ENCODE measurements at regions not wholly inside any gene's neighbourhood (a gene's known extent, or its start where the extent isn't known, plus 50 kb on each side); places are given as distances from the start of the nearest gene placed in this dataset.
"Not testable (repeated sequence)": the region's sequence is repeated elsewhere in the genome, so short reads cannot be mapped to it uniquely, and the experiment has no call there.

DNA sequence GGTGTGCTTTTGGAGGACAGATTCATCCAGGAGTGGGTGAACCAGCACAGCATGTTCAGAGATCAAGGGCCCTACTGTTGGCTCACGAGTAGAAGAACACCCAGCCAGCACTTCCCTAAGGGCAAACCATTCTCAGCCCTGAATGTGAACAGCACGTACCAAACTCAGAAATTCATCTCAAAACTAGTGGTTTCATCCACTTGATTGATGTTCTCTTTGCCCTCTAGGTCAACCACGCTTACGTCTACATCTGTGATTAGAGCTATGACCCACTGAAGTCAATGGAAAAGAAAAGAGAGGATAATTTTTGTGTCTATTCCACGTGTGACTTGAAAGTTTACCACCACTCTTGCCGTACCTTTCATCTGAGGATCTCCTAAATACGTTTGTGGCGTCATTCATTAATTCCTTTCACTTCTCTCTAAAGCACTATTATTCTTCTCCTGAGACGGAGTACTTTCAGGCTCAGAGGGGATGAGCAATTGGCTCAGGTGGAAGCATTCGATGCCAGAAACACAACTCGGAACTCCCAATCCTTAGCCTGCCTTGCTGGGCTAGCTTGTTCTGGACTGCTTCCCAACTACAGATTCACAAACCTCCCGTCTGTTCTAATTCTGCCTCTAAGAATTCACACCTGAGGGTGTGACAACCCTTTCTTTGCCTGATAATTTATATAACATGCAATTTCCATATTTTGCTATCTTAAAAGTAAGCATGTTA lies 57.3 kb upstream of the HIVEP3 start:
- WGBS, result 62% methylated on average over 12 of the region's 12 CpGs

DNA sequence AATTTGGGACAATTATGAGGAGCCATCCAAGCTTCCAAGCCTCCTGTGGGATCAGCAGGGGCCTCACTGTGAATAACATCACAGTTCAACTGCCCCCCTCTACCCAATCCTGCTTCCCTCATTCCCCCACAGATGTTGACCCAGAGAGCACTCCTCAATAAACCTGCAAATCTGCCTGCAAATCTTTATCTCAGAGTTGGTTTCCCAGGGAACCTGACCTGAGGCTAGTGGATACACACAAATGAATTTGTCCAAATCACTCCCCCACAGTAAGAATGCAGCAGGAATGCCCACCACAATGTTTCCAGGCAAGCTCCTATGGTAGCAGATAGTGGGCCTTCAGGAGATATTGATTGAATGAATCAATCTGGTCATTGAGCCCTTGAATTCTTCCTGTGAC lies 56.4 kb upstream of the HIVEP3 start:
- no peaks in the 10 kb centered on the region for H3K27me3 ChIP-seq
- no peak for DNase-seq (ENCODE audit: low spot score in 2 of 2)
- H3K4me3 ChIP-seq, result no peak overlapping the region
- H3K4me1 ChIP-seq, result peaks cover 4% of the 10 kb centered on the region
- no peak overlapping the region for H3K27ac ChIP-seq
- TF ChIP-seq CTCF (IDR thresholded peaks at IDR 0.05), result no peak
- TF ChIP-seq POLR2A (IDR thresholded peaks at IDR 0.05), result no peak
- TF ChIP-seq EP300 (IDR thresholded peaks at IDR 0.05), result no peak
- no peak for TF ChIP-seq POLR2AphosphoS5 (IDR thresholded peaks at IDR 0.05)
- no peaks in the 10 kb centered on the region for H3K36me3 ChIP-seq
- H3K9me3 ChIP-seq, result no peaks in the 10 kb centered on the region

More for the DNA sequence above, 57.3 kb upstream of the HIVEP3 start:
- H3K27ac ChIP-seq, result no peak overlapping the region
- no peaks in the 10 kb centered on the region for H3K36me3 ChIP-seq
- H3K4me1 ChIP-seq, result peaks cover 4% of the 10 kb centered on the region
- TF ChIP-seq EP300 (IDR thresholded peaks at IDR 0.05) (no peak), POLR2A (IDR thresholded peaks at IDR 0.05) (no peak), CTCF (IDR thresholded peaks at IDR 0.05) (no peak), POLR2AphosphoS5 (IDR thresholded peaks at IDR 0.05) (no peak)
- no peak overlapping the region for H3K4me3 ChIP-seq
- no peaks in the 10 kb centered on the region for H3K27me3 ChIP-seq
- H3K9me3 ChIP-seq, result no peaks in the 10 kb centered on the region
- no peak for DNase-seq (ENCODE audit: low spot score in 2 of 2)

- DNase-seq (ENCODE audit: low spot score in 2 of 2); H3K27ac ChIP-seq; H3K4me3 ChIP-seq; H3K36me3 ChIP-seq; H3K9me3 ChIP-seq; H3K4me1 ChIP-seq; H3K27me3 ChIP-seq: not testable (repeated sequence)
Measured at GRCh38 chr1:41968557-41968956, 49.8 kb upstream of the HIVEP3 start.
